NB4 (cell line): ENCODE measurements at regions not wholly inside any gene's neighbourhood (a gene's known extent, or its start where the extent isn't known, plus 50 kb on each side); places are given as distances from the start of the nearest gene placed in this dataset.

Experiments
- DNase-seq: peaks from one replicate; pipeline ENCODE4 v3.0.0; 2010; ENCODE audit warnings: low read depth
- H3K4me3 ChIP-seq: one replicate; pipeline ENCODE4 v1.5.1; 2011; ENCODE audit warnings: mild to moderate bottlenecking, low read depth, low read length, moderate library complexity
- MYC ChIP-seq: IDR thresholded peaks from 2 replicates; pipeline ENCODE4 v1.6.1; 2011; ENCODE audit warnings: low read depth, low read length
- POLR2A ChIP-seq: IDR thresholded peaks from 2 replicates; pipeline ENCODE4 v1.6.1; 2011; ENCODE audit warnings: mild to moderate bottlenecking; ENCODE audit not compliant: insufficient read length; ENCODE audit errors: extremely low read depth
- TF ChIP-seq, protein P1 (sequence below): IDR thresholded peaks from 2 replicates; pipeline ENCODE4 v1.6.1; 2011; ENCODE audit warnings: low read depth, low read length
- TF ChIP-seq, protein P2 (sequence below): IDR thresholded peaks from one replicate; pipeline ENCODE4 v1.5.1; 2012; ENCODE audit warnings: low read depth, low read length

DNA sequence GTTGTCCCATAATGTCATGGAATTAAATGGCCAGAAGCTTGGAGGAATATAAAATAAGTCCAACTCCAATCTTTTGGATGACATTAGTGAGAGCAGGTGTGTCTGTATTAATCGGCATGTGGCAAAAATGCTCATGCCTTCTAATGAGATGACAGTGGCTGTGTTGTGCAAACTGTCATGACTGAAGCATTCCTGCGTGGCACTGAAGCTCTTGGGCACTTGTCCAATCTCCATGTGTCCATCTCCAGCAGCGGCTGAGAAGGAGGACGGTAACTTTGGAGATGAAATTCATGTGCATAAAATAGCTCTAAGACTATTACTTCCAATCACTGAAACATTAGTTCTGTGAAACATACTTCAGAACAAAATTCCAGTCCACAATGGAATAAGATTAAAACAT is 697.5 kb upstream of the GRAMD2B start:
- TF ChIP-seq, protein P1, sequence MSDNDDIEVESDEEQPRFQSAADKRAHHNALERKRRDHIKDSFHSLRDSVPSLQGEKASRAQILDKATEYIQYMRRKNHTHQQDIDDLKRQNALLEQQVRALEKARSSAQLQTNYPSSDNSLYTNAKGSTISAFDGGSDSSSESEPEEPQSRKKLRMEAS: no peak
- no peak for TF ChIP-seq POLR2A
- TF ChIP-seq, protein P2, sequence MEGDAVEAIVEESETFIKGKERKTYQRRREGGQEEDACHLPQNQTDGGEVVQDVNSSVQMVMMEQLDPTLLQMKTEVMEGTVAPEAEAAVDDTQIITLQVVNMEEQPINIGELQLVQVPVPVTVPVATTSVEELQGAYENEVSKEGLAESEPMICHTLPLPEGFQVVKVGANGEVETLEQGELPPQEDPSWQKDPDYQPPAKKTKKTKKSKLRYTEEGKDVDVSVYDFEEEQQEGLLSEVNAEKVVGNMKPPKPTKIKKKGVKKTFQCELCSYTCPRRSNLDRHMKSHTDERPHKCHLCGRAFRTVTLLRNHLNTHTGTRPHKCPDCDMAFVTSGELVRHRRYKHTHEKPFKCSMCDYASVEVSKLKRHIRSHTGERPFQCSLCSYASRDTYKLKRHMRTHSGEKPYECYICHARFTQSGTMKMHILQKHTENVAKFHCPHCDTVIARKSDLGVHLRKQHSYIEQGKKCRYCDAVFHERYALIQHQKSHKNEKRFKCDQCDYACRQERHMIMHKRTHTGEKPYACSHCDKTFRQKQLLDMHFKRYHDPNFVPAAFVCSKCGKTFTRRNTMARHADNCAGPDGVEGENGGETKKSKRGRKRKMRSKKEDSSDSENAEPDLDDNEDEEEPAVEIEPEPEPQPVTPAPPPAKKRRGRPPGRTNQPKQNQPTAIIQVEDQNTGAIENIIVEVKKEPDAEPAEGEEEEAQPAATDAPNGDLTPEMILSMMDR: no peak
- no peak for TF ChIP-seq MYC
- no peak for DNase-seq

DNA sequence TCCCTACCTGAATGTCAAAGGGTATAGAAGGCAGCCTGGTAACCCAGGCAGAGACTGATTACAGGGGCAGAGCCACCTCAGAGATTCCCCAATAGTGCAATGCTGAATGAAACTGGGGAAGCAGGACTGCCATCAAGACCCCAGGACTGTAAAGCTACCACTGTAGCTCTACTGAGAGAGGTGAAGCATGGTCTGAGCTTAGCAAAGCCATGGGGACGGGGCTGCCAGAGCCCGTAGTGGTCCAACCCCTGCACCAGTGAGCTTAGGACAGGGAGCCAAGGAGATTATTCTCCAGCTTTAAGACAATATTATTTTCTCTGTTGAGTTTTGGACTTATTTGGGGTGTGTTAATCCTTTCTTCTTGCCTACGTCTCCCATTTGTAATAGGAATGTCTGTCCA is 679.3 kb upstream of the GRAMD2B start:
- TF ChIP-seq, protein P2: no peak
- no peak for TF ChIP-seq POLR2A
- TF ChIP-seq MYC: no peak
- TF ChIP-seq, protein P1: no peak
- H3K4me3 ChIP-seq: no peak overlapping the region
- DNase-seq: no peak

More for the DNA sequence above, 697.5 kb upstream of the GRAMD2B start:
- no peak overlapping the region for H3K4me3 ChIP-seq

DNA sequence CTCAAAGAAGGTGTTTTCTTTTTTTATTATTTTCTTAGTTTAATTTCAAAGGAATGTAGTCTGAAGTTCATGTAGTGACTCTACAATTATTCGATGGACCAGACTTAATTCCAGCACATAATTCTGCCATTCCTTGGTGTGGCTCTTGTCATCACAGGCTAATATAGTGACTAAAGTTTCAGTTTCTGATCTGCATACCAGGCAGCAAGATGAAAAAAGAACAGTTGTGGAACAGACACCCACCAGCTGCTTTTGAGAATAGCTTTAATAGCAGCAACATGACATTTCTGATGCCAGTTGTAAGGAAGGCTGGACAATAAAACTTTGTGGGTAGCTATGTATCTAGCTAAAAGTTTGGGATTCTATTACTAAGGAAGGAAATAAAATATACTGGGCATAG is 676.3 kb upstream of the GRAMD2B start:
- no peak for DNase-seq
- TF ChIP-seq, protein P1: no peak
- no peak for TF ChIP-seq POLR2A
- H3K4me3 ChIP-seq: no peak overlapping the region

DNA sequence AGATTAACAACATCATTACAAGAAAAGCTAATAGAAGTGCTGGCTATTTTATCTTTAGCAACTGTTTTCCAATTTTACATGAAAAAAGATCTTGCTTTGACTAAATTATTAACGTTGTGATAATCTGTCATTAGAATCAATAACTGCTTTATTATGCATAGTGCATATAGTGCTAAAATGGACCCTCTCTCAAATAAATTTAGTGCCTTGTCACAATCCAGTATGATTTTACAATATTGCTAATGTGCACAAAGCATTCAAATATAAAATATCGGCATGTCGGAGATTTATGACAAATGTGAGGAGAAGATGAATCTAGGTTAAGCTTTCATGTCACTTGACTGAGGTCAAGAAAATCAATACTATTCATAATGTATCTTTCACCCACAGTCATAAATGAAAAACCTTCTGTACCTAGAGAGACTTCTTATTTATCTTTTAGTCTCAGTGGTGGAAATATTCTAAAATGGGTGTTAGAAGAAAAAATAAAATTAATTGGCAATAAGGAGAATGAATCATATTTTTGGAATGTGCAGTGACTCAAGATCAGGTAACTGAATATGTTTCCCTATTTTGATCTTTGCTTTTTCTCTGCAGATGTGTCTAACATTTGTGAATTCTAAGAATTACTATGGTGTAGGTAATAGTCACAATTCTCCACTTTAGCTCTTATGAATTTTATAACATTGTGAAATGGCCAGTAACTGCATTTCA is 672.9 kb upstream of the GRAMD2B start:
- no peak overlapping the region for H3K4me3 ChIP-seq
- no peak for TF ChIP-seq MYC
- TF ChIP-seq, protein P2: no peak
- TF ChIP-seq, protein P1: no peak
- TF ChIP-seq POLR2A: no peak
- no peak for DNase-seq

DNA sequence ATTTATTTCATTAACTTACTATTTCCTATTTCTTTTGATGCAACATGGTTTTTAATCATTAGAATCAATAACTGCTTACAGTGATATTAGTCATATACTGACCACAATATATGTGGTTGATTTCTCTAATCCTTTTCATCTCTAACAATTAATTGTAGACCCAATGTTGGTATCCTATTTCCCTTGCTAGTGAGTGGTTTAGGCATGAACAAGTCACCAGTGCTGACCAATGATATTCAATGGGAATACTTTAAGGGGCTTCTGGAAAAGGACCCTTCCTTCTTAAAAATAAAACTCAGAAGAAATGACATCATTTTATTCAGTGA is 672.4 kb upstream of the GRAMD2B start:
- no peak overlapping the region for H3K4me3 ChIP-seq
- DNase-seq: no peak
- TF ChIP-seq MYC (no peak), POLR2A (no peak)

DNA sequence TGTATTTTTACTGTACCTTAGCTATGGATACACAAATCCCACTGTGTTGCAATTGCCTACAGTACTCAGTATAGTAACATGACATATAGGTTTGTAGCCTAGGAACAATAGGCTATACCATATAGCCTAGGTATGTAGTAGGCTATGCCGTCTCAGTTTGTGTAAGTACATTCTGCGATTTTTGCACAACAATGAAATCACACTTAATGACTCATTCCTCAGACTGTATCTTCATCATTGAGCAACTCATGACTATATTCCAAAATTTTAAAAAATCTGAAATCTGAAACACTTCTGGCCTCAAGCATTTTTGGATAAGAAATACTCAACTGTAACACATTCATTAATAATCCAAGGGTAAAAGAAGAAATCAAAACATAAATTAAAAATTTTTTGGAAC is 666.8 kb upstream of the GRAMD2B start:
- TF ChIP-seq POLR2A: no peak
- TF ChIP-seq, protein P2: no peak

DNA sequence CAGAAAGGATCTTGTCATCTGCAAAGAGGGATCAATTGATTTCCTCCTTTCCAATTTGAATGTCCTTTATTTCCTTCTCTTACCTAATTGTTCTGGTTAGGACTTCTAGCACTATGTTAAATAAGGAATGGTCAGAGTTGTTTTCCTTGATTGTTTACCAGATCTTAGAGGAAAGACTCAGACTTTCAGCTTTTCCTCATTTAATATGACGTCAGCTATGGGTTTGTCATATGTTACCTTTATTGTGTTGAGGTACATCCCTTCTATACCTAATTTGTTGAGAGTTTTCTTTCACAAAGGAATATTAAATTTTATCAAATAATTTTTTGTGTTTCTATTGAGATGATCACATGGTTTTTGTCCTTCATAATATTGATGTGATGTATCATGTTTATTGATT is 656.5 kb upstream of the GRAMD2B start:
- H3K4me3 ChIP-seq: no peak overlapping the region
- DNase-seq: no peak
- TF ChIP-seq MYC (no peak), POLR2A (no peak)
- TF ChIP-seq, protein P1: no peak

More for the DNA sequence above, 666.8 kb upstream of the GRAMD2B start:
- H3K4me3 ChIP-seq: no peak overlapping the region
- DNase-seq: no peak
